Testis (tissue), 2 donors: ENCODE measurements at regions not wholly inside any gene's neighbourhood (a gene's known extent, or its start where the extent isn't known, plus 50 kb on each side); places are given as distances from the start of the nearest gene placed in this dataset.

ENCODE experiments used
- CTCF ChIP-seq, 3 experiments: fragments of 450-650 bp in 2 of 3; fragments of 200-600 bp in 1 of 3; sonication (generic) in 1 of 3; IDR thresholded peaks; one replicate each; pipeline ENCODE4 v1.5.1; 2016 to 2019; ENCODE audit warnings: antibody characterized with exemption in 3 of 3, mild to moderate bottlenecking in 2 of 3, moderate library complexity in 1 of 3
- POLR2A ChIP-seq: fragments of 450-650 bp; IDR thresholded peaks from one replicate; pipeline ENCODE4 v1.6.1; 2017; ENCODE audit warnings: antibody characterized with exemption, mild to moderate bottlenecking, moderate library complexity

DNA sequence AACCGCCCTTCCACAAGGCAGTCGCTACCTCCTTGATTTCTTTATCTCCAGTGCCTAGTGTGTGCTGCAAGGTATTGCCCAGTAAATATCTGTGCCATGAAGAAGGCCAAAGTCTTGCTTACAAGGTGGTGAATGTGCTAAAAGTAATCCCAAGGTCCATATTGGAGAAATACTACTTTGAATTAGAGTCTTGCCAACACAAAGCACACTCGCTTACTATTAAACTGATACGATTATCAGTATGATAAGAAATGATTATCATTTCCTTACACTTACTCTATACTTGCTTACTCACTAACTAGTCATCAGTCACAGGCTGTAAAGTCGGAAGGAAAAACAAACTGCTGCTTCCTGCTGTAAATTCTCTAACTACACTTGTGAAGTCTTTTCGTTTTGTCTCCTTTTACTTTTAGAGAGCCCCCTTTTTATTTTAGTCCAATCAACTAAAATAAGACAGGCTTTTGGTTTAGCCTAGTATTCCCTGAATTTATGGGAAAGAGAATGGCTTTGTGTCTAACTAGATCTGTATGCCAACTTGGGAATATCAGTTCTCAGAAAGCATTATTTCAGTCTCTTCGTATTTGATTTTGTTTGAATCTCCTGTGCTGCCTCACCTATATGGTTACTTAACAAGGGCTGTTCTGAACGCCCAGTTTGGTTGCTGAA is 107.1 kb upstream of the TSC22D2 start:
- TF ChIP-seq CTCF (IDR thresholded peaks at IDR 0.05) (no peak), POLR2A (no peak)
